Adrenal gland (tissue), 5 donors: ENCODE measurements at regions not wholly inside any gene's neighbourhood (a gene's known extent, or its start where the extent isn't known, plus 50 kb on each side); places are given as distances from the start of the nearest gene placed in this dataset.

Experiments
- POLR2A ChIP-seq, 2 donors: fragments of 450-650 bp; IDR thresholded peaks; one replicate each; pipeline ENCODE4 v1.6.1; 2017; ENCODE audit warnings: antibody characterized with exemption in 2 of 2, mild to moderate bottlenecking in 2 of 2, moderate library complexity in 1 of 2
- TF ChIP-seq, protein P1 (sequence below), 6 experiments: fragments of 450-650 bp in 4 of 6; fragments of 200-600 bp in 2 of 6; sonication (generic) in 1 of 6; IDR thresholded peaks; 1 replicate in 5 of 6; 2 replicates in 1 of 6; pipeline versions ENCODE4 v1.5.1 to v1.8.0; 2016 to 2021; ENCODE audit warnings: antibody characterized with exemption in 6 of 6, mild to moderate bottlenecking in 2 of 6, moderate library complexity in 1 of 6
- donor health status: DM: no; HTN: no; CAD: no.

- TF ChIP-seq, protein P1, sequence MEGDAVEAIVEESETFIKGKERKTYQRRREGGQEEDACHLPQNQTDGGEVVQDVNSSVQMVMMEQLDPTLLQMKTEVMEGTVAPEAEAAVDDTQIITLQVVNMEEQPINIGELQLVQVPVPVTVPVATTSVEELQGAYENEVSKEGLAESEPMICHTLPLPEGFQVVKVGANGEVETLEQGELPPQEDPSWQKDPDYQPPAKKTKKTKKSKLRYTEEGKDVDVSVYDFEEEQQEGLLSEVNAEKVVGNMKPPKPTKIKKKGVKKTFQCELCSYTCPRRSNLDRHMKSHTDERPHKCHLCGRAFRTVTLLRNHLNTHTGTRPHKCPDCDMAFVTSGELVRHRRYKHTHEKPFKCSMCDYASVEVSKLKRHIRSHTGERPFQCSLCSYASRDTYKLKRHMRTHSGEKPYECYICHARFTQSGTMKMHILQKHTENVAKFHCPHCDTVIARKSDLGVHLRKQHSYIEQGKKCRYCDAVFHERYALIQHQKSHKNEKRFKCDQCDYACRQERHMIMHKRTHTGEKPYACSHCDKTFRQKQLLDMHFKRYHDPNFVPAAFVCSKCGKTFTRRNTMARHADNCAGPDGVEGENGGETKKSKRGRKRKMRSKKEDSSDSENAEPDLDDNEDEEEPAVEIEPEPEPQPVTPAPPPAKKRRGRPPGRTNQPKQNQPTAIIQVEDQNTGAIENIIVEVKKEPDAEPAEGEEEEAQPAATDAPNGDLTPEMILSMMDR (IDR thresholded peaks at IDR 0.05) = no peak
- no peak for TF ChIP-seq POLR2A (IDR thresholded peaks at IDR 0.05)
Observed at GRCh38 chr4:181549576-181550188, 693.5 kb upstream of the TENM3 start.
